CD1c-positive myeloid dendritic cell (primary cell): ENCODE measurements at regions not wholly inside any gene's neighbourhood (a gene's known extent, or its start where the extent isn't known, plus 50 kb on each side); places are given as distances from the start of the nearest gene placed in this dataset.

ENCODE experiments used
- DNase-seq: peaks from one replicate; pipeline ENCODE4 v3.0.0-alpha.2; 2016; ENCODE audit errors: extremely low spot score

DNA sequence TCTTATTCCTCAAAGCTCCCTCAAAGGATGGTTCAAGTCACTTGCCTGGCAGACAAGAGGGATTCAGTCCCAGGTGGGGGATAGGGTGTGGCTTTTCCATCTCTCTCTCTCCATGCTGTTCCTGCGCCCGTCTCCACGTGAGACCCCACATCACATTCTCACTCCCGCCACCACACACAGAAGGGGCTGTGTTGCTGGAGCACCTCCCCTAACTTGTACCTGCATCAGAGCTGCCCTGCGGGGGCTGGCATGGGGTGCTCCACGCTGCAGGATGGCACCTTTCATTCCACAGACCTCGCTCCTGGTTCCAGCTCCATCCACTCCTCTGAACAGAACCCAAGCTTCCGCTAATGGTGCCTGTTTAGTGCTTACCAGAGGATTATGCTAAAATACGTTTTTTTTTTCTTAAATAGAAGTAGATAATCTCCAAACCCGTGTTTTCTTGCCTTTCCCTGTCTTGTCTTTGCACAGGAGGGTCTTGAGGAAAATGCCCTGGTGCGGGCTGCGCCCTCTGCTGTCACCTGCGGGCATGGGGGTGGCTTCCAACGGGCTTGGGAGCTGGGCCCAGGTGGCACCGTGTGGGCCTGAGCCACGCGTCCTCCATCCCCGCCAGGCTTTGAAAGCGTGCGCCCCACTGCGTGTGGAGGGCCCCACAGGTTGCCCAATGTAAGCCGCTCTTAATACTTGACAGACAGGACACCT is 985.6 kb downstream of the BRD1 start:
- DNase-seq: no peak

DNA sequence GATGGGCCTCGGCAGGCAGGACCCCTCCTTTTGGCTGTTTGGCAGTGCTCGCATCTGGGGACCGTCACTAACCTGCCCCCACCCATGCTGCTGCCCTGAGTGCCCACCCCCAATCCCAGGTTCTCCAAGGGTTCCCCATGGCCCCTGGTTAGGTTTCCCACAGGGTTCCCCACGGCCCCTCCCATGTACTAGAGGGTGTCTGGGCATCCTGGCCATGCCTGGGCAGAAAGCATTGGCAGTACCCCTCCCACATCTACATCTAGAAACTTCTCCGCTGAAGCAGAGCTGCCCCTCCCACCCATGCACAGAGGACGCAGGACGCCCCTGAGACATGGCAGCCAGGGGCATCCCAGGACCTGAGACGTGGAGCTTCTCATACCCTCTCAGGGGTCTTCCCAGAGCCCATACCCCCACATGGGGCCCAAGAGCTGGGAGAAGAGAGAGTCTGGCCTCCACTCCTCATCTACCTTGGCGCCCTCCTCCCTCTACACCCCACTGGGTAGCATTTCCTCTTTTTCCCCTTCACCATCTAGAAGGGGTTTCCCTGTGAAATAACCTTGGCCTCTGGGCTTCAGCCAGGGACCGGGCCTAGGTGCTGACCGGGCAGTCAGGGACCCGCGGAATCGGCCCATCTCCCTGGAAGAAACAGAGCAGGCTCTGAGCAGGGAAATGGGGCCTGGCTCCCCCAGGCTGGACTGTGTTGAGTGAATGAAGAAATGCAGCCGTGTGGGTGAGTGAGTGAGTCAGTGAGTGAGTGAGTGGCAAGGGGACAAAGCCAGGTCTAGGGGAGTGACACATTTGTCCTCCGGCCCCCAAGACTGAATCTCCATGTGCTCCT is 987.3 kb downstream of the BRD1 start:
- DNase-seq: no peak

DNA sequence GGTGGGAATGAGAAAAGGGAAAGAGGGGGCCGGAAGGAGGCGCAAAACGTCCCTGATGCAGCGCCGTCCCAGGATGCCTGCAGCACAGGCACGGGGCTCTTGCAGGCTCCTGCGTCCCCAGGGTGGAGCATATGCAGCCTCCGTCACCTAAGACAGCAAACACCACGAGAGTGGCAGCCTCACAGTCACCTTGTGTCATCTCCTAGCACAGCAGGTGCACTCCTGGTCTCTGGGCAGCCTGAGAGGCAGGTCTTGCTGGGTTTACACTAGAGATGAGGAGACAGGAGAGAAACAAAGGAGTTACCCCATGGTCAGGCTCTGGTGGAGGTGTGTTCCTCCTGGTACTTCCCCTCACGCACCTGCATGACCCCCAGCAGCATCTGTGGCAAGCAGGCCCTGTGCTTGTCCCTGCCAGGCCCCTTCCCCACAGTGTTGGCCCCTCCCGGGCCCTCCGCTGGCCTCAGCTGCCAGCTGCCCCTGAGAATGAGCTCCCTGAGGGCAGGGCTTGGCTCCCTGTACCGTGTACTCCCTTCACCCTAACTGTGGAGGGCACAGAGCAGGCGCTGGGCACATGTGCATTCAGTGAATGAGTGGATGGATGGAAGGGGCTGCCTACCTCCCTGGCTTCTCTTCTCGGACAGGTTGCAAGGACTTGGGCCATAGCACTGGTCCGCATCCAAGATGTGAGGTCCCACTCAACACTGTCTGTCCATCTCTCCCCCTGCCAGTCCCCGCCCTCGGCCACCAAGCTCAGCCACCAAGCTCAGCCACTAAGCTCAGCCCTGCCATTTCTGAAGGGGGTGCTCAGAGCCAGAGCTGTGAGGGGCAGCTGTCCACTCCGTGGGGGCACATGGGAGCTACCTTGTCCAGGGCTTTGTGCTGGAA is 988.6 kb downstream of the BRD1 start:
- DNase-seq: no peak

DNA sequence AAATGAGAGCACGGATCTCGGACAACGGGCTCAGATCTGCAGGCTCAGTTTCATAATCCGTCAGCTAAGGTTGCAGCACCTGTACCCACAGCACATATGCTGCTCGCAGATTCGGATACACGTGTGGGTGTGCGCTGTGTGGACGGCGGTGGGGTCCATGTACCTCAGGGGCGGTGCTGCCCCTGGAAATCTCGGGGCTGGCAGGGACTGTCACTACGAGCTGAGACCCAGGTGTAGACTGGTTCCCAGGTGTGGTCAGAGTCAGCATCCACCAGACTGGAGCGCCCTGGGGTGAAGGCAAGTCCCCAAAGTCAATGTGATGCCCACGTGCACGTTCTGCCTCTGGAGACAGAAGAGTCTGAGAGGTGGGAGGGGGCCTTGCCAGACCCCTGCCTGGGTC is 989.3 kb downstream of the BRD1 start:
- no peak for DNase-seq

DNA sequence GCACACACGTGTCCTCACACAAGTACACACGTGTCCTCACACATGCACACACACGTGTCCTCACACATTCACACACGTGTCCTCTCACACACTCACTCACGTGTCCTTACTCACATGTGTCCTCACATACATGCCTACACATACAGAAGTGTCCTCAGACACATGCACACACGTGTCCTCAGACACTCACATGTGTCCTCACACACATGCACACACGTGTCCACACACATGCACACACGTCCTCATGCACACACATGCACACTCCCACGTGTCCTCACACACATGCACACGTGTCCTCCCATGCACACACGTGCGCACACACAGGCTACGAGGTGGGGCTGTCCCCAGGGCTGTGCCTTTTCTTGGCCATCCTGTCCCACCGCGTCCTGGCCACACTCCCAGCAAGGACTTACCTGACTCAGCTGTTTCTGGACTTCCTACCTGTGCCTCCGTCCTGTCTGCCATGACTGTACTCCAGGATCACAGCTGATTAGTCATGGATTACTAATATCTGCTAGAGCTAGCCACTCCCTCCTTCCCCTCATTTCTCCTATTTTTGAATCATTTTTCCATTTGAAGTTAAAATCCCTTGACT is 990.2 kb downstream of the BRD1 start:
- DNase-seq: no peak

DNA sequence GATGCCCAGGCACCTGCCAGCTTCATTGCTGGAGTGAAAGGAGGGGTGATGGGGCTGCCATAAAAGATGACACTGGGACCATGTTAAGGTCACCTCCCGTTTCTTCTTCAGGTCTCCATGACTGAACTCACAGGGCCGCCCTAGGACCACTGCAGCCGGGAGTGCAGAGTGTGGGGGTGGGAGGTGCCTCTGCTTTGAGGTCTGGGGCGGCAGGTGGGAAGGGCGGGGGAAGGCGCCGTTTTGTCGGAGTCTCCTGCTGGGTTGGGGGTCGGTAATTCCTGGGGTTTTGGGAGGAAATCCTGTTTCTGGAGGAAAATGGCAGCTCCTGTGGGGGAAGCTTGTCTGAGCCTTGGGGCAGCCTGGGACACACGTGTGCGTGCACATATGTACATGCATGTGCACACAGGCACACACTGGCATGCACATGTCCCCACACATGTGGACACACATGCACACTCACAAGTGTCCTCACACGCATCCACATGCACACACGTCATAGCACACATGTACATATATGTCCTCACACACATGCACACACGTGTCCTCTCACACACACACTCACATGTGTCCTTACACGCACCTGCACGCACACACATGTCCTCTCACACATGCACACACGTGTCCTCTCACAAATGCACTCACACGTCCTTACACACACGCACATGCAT is 990.9 kb downstream of the BRD1 start:
- no peak for DNase-seq

DNA sequence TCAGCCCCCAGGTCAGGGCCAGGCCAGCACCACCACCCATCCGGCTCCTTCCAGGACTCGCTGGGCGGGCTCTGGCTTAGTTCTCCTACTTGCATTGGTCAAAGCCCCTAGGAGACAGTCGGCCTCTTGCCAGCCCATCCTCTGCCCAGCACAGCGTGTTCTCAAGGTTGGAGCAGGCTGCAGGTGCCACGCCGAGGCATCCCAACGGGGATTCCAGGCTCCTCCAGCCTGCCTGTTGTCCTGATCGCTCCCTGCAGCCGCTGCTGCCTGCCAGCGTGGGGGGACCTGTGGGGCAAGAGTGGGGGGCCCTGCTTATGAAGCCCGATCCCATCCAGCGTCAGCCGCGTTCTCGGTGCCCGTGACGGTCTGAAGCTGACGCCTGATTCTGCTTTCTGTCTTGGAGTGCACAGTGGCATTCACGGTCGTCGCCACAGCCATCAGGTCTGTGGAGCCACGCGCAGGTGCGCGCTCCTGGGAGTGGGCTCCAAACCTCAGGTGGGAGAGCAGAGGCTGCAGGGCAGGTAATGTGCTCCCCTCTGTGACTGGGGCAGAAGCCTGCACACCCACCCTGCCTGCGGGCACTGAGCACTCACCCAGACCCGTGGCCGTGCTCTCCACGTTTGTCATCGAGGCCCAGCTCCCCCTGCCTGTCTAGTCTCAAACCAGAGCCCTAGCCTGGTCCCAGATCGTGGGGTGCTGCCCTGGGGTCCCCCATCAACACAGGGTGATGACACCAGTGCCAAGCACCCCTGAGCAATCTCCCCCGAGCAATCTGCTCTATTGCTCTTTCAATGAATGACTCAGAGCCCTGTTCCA is 991.6 kb downstream of the BRD1 start:
- DNase-seq: no peak

DNA sequence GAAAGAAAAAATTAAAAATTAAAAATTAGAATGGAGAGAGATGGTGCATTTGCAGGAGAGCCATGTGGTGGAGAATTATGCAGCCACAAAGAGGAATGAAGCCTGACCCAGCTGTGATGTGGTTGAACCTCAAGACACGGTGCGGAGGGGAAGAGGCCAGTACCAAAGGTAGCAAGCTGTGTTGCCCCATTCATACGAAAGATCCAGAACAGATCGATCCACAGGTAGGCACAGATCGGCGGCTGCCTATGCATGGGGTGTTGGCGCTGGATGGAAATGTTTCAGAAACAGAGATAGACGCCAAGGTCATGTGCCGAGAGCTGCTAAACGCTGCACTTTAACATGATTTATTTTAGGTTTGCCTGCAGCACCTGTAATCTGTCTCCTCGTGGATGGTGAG is 992.3 kb downstream of the BRD1 start:
- DNase-seq: no peak

DNA sequence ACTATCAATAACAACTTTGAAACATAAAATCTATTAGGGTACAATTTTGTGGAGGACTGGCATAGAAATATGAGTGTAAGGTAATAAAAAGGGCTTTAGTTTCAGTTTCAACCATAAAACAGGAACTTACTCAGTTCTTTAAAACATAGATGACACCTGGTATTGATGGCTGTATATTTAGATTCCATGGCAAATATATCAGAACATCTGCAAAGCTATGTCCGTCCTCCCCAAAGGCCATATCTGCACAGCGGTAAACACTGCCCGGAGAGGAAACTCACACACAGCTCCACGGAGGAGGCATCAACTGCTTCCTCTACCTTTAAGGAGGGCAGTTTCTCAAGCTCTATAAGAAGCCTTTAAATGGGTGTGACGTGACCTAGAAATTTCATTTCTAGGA is 993.3 kb downstream of the BRD1 start:
- DNase-seq: no peak

DNA sequence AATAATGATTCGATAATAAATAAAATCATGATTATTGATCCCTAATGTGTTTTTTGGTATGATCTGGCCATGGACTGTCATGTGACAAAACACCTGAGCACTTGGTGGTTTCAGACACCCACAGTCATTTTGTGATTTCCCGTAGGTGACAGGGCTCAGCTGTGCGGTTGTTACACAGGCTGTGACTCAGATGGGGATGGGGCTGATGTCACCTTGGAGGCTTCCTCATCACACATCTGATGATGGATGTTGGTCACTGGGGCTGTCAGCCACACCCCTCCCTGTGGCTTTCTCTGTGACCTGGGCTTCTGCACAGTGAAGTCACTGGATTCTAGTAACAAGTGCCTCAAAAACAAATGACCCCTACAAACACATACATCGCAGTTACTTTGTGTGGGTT is 995.1 kb downstream of the BRD1 start:
- no peak for DNase-seq

DNA sequence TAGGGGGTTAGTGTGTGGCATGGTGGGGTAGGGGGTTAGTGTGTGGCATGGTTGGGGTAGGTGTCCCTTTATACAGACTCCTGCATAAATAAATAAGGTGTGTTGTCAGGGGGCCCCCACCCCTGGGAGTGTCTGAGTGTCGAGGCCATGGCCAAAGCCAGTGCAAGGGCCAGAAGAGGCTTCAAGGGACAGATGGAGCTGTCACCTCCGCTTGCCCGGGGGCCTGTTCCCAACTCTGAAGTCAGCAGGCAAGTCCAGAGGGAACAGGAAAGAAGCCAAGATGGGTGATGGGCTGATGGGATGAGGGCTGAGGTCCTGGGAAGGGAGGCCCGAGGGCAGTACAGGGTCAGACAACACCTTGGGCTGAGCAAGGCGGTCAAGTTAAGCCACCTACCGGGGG is 997.8 kb downstream of the BRD1 start:
- DNase-seq: no peak

DNA sequence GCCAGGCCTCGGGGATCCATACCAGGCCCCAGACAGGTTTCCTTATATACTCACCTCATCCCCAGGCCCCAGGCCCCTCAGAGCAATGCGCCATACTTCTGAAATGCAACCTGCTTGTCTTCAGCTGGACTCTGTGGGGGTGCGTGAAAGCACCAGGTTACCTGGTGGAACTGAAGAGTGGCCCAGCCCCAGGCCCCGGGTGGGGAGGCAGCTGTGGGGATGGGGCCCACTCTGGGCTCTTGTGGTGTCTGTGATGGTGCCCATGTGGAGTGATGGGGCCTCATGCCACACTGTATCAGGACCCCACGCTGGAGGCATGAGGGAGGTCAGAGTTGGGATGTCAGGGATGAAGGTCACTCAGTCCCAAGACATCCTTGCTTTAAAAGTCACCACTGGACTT is 999.0 kb downstream of the BRD1 start:
- no peak for DNase-seq

DNA sequence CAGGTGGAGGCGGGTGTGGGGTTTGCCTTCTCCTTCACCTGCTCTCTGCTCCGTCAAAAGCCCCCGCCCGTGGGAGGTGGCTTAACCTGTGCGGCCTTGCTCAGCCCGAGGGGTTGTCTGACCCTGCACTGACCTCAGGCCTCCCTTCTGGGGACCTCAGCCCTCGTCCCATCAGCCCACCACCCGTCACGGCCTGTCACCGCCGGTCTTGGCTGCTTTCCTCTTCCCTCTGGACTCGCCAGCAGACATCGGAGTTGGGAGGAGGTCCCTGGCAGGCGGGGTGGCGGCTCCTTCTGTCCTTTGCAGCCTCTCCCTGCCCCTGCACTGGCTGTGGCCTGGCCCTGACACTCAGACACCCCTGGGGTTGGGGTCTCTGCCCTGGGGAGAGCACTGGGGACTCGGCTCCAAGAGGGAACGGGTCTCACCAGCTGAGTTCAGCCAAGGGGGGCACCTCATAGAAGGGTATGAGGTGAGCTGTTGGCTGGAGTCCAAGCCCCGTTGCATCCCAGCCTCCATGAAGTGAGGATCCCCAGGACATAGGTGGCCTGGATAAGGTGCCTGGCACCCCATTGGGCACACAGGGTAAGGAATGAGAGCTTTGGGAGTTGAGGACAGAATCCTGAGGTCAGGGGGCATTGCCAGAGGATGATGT is 999.6 kb downstream of the BRD1 start:
- no peak for DNase-seq

DNA sequence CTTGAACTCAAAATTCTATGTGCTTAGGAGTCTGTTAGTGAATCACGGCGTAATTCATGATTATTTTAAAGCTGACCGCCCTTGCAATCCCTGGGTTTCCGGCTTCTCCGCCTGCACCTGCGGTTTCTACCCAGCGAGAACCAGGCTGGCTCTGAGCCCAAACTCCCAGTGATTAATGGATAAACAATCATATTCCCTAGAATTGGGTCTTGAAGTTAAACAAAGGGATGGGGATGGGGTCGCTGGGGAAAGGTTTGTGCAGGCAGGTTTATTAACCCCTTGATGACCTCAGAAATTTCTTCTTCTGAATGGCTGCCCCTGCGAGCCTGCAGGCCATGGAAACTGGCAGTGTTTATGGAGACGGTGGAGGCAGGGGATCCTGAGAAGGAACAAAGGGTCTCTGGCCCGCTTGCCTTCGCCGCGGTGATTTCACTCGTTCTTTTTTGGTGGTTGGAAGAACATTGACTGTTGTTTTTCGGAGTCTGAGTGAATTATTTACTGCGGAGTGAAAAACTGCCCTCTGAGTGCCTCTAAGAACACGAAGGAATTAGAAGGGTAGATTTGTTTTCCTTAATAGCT is 1000.3 kb downstream of the BRD1 start:
- DNase-seq: no peak

DNA sequence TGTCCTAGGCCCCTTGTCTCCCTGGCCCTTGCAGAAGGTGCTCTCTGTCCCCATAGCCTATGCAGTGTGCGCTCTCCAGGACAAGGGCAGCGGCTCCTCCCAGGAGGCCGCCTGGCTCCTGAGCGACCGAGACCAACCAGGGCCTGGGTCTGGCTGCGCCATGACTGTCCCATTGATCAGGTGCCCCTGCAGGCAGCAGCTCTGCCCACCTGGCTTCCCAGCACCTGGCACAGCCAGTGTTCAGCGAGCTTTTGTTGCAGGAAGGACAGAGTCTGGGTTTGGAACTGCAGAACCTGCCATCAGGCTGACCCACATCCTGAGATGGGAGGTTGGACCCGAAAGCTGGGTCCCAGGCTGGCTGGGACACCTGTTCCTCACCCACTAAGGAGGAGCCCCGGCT is 1001.1 kb downstream of the BRD1 start:
- no peak for DNase-seq

DNA sequence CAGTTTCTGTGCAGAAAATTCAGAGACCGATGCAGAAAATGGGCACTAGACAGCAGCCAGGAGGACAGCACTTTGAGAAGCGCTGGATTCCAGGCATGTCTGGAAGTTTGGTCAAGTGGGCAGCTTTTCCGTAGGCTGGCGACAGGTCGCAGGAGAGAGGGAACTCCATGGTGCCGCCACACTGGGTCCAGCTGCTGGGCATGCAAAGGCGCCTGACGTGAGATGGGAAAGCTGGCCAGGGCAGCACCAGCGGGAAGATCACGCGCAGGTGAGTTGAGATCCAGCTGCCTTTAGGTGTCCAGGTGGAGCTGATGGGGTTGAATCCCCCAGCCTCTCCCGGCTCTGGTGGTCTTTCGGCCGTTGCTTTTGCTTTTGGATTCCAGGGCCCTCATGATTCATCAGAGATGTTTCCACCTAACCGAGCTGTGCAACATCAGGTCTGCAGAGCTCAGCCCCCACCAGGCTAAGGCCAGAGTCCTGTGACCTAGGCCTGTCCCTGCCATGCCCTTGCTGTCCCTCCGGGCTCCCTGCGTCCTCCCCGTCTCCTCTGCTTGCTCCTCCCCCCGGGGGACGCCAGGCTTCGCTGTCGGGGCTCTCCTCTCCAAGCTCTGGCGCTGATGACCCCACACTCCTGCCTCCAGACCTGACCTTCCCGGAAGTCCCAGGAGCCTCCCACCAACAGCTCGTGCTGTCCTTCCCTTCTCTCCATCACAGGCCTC is 1001.7 kb downstream of the BRD1 start:
- DNase-seq: no peak

DNA sequence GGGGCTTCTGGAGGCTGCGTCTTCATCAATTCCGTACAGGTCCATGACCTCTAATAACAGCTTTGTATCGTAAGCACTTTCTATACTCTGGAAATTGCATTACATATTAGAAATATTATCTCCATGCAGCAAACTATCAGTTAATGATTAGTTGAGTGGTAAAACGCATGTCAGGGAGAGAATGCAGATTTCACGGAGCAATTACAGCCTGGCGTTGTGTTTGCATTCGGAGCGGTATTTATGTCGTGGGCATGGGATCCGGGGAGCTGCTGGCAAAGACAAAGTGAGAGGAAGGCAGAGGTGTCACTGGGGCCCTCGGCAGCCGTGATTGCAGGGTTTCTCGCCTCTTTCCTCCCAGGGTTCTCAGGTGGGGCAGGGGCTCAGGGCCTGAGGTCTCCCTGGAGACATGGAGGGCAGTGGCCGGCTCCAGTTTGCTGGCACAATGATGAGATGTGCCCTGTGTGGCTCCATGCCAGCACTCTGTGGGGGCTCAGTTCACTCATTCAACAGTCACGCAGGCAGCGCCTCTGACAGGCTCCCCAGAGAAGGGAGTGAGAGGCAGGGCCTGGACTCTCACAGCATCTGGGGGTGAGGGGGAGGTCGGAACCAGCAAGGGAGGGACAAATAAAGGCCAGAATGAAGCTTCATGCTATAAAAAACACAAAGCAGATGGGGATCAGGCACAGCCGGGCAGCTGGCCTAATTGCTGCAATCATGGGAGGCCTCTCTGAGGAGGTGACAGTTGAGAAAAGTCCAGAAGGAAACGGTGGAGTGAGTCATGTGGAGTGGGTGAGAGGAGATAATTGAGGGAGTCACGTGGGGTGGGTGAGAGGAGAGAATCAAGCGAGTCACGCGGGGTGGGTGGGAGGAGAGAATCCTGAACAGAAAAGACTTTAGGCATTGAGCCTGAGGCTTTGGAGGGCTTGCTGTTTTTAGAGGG is 1002.7 kb downstream of the BRD1 start:
- DNase-seq: no peak

DNA sequence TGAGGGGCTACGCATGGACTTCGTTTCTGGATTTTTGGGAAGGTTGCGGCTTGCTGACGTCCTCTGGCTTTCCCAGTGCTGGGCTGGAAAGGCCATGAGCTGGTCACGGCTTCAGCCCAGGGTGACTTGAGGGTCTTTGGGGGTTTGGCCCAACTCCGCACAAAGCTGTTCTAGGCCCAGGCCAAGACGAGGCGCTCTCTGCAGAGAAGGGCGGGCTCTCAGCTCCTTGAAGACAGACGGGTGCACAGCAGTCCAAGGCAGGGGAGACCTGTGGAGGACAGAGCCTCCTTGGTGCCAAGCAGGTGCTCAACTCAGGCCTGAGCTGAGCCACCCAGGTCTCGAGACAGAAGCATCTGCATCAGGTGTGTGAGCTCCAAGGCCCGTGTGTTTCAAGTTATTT is 1003.7 kb downstream of the BRD1 start:
- DNase-seq: no peak
